Neuron (in vitro differentiated cells): ENCODE measurements at regions not wholly inside any gene's neighbourhood (a gene's known extent, or its start where the extent isn't known, plus 50 kb on each side); places are given as distances from the start of the nearest gene placed in this dataset.

Source experiments
- H2AFZ ChIP-seq: one replicate; pipeline ENCODE4 v1.6.1; 2013; ENCODE audit warnings: low read depth, mild to moderate bottlenecking, inconsistent platforms, low read length, moderate library complexity
- H3K27me3 ChIP-seq: one replicate; pipeline ENCODE4 v1.6.1; 2013; ENCODE audit warnings: low read length; ENCODE audit not compliant: insufficient read depth
- H3K36me3 ChIP-seq: one replicate; pipeline ENCODE4 v1.6.1; 2013; ENCODE audit warnings: low read length; ENCODE audit not compliant: insufficient read depth
- H3K4me1 ChIP-seq: one replicate; pipeline ENCODE4 v1.6.1; 2013; ENCODE audit warnings: low read length; ENCODE audit not compliant: insufficient read depth
- H3K4me3 ChIP-seq: 2 replicates; pipeline ENCODE4 v1.5.1; 2013; ENCODE audit warnings: mild to moderate bottlenecking, low read length, moderate library complexity
- H3K9me3 ChIP-seq: one replicate; pipeline ENCODE4 v1.6.1; 2013; ENCODE audit warnings: low read length

DNA sequence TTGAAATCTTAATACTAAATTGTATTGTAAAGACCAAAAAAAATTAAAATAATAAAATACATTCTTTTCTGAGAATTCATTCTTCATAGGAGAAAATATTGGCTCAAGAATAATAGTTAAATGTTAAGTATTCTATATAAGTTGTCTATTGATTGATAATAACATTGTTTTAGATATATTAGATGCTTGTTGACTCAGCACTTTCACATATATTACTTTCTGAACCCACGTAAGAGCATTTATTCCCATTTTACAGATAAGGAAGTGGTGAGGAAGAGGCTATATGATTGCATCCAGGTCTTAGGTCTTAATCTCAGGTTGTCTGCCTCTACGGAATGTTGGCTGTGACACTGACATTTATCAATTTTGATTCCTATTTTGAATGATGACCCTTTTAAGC, 898.8 kb downstream of the TTLL7 start:
- peaks cover 3% of the 10 kb centered on the region for H3K4me1 ChIP-seq
- H2AFZ ChIP-seq: no peak overlapping the region
- H3K4me3 ChIP-seq: no peak overlapping the region
- no peaks in the 10 kb centered on the region for H3K27me3 ChIP-seq
- H3K36me3 ChIP-seq: no peaks in the 10 kb centered on the region
- H3K9me3 ChIP-seq: no peaks in the 10 kb centered on the region

DNA sequence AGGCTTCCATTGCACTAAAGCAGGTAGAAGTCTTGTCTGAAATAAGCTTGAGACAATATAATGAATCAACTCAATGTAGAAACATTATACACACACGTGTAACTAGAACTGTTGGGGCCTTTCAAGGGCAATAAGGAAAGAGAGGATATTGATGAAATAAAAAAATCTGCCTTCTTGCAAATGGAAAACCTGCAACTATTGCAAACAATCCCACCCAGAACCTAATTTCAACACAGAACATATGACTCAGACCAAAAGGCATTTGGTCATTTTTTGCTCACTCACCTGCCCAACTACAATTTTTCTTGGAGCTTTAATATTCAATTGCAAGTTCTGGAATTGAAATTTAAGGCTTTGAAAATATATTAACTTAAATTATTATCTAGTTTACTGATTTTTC, 900.1 kb downstream of the TTLL7 start:
- Histone ChIP-seq H3K4me1 (peaks cover 15% of the 10 kb centered on the region), H2AFZ (no peak overlapping the region), H3K27me3 (no peaks in the 10 kb centered on the region), H3K9me3 (no peaks in the 10 kb centered on the region), H3K4me3 (no peak overlapping the region), H3K36me3 (no peaks in the 10 kb centered on the region)

DNA sequence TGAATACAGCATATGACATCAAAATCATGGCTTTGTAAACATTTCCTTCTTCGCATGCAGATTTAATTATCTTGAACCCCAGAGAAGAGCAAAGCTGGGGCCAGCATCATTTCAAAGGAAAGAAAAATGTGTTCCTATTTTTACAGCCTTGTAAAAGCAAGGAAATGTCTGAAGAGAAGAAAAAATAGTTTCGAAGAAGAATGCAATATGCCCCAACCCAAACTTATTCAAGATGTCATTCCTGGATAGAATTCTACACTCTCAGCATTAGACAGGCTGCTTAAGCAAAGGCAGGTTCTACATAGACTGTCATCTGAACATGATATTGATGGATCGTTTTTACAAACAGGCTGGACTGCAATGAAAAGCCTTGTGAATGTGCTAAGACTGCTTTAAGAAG, 900.8 kb downstream of the TTLL7 start:
- H3K4me1 ChIP-seq: peaks cover 19% of the 10 kb centered on the region
- no peak overlapping the region for H2AFZ ChIP-seq
- no peaks in the 10 kb centered on the region for H3K36me3 ChIP-seq
- H3K4me3 ChIP-seq: no peak overlapping the region
- no peaks in the 10 kb centered on the region for H3K9me3 ChIP-seq
- H3K27me3 ChIP-seq: no peaks in the 10 kb centered on the region

DNA sequence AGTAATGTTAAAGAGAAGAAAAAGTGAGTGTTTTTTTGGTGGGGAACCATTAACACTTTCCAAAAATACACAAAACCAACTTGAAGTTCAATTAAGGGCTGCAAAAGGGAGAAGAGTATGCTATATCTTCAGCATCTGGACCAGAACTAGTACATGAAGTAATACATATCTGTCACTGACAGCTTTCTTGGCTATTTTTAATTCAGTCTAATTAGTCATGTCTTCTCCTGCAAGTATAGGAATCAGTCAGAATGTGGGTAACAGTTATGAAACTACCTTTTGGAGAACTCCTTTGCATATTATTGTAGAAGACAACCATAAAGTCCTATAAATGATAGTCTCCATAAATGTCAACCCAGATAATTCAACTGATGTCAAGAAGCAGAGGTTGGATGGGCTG, 901.2 kb downstream of the TTLL7 start:
- no peaks in the 10 kb centered on the region for H3K36me3 ChIP-seq
- H2AFZ ChIP-seq: no peak overlapping the region
- no peaks in the 10 kb centered on the region for H3K27me3 ChIP-seq
- H3K9me3 ChIP-seq: no peaks in the 10 kb centered on the region
- H3K4me3 ChIP-seq: no peak overlapping the region
- peaks cover 18% of the 10 kb centered on the region for H3K4me1 ChIP-seq

DNA sequence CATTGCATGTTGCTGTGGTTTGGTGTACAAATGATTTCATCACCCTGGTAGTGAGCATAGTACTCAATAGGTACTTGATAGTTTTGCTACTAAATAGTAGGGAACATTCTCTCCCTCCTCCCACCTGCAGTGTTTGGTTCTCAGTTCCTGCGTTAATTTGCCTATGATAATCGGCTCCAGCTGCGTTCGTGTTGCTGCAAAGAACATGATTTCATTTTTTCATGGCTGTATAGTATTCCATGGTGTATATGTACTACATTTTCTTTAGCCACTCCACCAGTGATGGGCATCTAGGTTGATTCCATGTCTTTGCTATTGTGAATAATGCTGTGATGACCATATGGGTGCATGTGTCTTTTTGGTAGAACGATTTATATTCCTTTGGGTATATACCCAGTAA, 903.4 kb downstream of the TTLL7 start:
- H3K9me3 ChIP-seq: no peaks in the 10 kb centered on the region
- peaks cover 16% of the 10 kb centered on the region for H3K4me1 ChIP-seq
- H2AFZ ChIP-seq: no peak overlapping the region
- no peaks in the 10 kb centered on the region for H3K36me3 ChIP-seq
- no peak overlapping the region for H3K4me3 ChIP-seq
- H3K27me3 ChIP-seq: no peaks in the 10 kb centered on the region

DNA sequence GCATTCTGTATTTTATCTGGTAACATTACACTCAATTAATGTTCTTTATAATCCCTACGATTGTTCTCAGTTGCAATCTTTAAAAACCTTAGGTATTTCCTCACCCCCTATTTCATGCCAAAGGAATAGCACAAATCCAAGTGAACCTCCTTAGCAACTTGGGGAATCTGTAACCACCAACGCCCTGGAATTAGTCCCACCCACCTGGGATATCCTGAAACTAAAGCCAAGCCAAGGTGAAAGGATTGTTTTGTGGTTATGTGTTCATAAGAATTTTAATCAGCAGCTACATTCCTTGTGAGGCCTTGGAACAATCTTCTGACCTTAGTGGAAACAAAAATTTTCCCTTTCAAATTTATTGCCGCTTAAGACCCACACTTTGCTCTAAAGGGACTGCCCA, 908.7 kb downstream of the TTLL7 start:
- no peak overlapping the region for H2AFZ ChIP-seq
- H3K36me3 ChIP-seq: no peaks in the 10 kb centered on the region
- H3K4me1 ChIP-seq: peaks cover 16% of the 10 kb centered on the region
- no peaks in the 10 kb centered on the region for H3K9me3 ChIP-seq
- H3K4me3 ChIP-seq: no peak overlapping the region
- no peaks in the 10 kb centered on the region for H3K27me3 ChIP-seq

DNA sequence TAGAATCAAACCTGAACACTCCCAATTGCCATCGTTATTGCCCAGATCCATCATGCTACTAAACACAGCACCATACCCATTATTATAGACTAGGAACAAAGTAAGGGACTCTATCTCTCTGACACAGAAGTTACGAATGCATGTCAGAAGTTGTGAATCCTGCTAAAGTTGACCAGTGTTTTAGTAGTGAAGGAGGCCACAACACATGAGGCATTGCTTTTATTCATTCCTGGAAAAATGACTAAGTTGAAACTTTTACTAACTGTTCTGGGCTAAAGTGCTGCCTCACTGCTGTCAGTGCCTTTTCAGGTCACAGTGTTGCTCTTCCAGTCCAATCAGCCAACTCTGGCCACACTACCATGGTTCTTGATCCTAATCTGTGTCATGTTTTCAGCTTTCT, 911.1 kb downstream of the TTLL7 start:
- Histone ChIP-seq H3K36me3 (no peaks in the 10 kb centered on the region), H3K27me3 (no peaks in the 10 kb centered on the region), H3K9me3 (no peaks in the 10 kb centered on the region), H3K4me1 (no peaks in the 10 kb centered on the region), H2AFZ (no peak overlapping the region), H3K4me3 (no peak overlapping the region)

DNA sequence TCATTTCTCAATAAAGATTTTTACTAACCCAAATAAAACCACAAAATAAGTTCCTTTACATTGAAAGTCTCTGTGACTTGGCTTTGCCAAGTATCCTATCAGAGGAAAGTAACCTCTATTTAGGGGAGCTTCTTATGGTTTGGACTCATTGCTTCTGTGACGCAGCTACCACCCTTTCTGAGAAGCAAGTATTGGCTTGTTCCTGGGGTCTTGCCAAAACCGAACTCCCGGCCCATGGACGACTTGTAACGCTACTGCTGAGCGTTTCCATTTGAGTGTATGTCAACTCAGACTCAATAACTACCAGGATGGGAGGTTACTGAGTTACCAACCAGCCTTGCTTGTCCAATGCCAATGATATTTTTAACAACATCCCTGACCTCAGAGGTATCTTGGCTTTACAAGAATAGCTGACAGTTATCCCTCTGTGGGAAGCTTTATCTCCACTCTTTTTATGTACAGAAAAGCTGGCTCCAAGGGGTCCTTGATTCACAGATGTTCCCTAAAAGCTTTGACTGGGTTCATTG, 911.9 kb downstream of the TTLL7 start:
- Histone ChIP-seq H3K4me3 (no peak overlapping the region), H3K27me3 (no peaks in the 10 kb centered on the region), H3K36me3 (no peaks in the 10 kb centered on the region), H3K9me3 (no peaks in the 10 kb centered on the region), H2AFZ (no peak overlapping the region), H3K4me1 (no peaks in the 10 kb centered on the region)

DNA sequence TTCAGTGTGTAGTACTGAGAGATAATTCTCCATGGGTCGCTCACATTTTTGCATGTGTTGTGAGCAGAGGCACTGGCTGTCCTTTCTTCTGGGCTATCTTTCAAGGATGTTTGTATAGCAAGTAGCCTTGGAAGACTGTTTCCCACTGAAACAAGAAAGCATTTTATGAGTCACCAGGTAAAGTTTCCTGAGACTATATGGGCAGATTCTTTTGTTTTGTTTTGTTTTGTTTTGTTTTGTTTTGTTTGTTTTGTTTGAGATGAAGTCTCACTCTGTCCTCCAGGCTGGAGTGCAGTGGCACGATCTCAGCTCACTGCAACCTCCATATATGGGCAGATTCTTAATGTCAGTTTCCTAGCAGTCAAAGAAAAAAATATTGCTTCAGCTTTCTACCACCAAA, 912.6 kb downstream of the TTLL7 start:
- H3K36me3 ChIP-seq: no peaks in the 10 kb centered on the region
- no peaks in the 10 kb centered on the region for H3K9me3 ChIP-seq
- H3K4me3 ChIP-seq: no peak overlapping the region
- H3K4me1 ChIP-seq: no peaks in the 10 kb centered on the region
- H3K27me3 ChIP-seq: no peaks in the 10 kb centered on the region
- H2AFZ ChIP-seq: no peak overlapping the region

DNA sequence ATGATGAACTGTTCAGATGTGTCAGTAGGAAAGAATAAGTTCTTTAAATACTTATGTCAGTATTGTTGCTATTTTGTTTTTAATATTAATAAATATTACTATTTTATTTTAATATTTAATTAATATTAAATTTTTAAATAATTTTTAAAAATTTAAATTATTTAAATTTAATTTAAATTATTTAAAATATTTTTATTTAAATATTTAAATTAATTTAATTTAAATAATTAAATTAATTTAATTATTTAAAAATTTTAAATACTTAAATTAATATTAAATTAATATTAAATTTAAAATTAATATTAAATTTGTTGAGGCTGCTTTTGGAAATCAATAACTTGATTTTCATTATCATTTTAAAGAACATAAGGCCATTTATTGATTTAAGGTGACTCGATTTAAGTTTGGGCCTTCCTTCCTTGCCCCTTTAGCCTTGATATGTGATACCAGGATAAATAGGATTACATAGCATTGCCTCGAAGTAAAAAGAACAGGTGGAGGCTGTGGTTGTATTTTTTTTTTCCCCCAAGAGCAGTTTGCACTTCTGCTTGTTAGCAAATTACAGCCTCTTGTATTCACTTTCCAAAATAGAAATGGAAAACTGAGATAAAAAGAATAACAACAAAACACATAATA, 915.2 kb downstream of the TTLL7 start:
- H3K9me3 ChIP-seq: peaks cover 2% of the 10 kb centered on the region
- no peaks in the 10 kb centered on the region for H3K27me3 ChIP-seq
- no peaks in the 10 kb centered on the region for H3K36me3 ChIP-seq
- H3K4me1 ChIP-seq: no peaks in the 10 kb centered on the region
- no peak overlapping the region for H2AFZ ChIP-seq
- no peak overlapping the region for H3K4me3 ChIP-seq

DNA sequence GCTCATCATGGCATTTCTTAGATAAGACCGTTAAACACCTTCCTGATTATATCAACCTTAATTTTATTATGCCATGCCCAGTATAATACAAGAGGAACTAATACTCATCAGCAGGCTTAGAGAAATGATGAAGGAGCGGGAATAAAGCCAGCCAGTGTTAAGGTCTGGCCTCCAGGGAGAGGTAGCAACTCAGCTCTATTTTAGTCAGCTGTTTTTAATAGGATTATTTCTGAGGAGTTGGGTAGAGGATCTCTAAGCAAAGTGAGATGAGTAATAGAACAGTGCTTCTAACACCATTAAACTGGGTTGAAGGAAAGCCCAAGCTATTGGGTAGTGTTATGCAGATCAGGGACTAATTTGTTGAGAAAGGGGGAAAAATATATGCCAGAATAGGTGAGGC, 921.5 kb downstream of the TTLL7 start:
- Histone ChIP-seq H3K36me3 (no peaks in the 10 kb centered on the region), H3K4me3 (no peak overlapping the region), H3K27me3 (no peaks in the 10 kb centered on the region), H3K9me3 (peaks cover 2% of the 10 kb centered on the region), H3K4me1 (no peaks in the 10 kb centered on the region), H2AFZ (no peak overlapping the region)

DNA sequence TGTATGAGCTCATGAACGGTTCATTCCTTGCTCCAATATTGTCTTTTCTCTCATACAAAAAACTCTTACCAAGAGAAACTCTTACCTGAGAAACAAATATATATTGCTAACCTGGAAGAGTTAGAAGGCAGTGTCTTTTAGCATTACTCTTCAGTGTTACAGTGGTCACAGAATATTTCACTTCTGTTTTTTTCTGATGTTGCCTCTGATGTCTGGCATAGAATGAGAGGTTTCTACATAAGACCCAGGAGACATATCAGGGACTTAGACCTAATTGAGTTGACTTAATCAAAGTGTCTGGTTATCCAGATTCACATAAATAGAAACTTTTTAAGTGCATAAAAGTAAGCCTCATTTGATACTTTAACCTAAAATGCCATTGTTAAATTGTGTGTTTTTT, 923.8 kb downstream of the TTLL7 start:
- Histone ChIP-seq H3K36me3 (no peaks in the 10 kb centered on the region), H3K9me3 (no peaks in the 10 kb centered on the region), H3K4me3 (no peak overlapping the region), H2AFZ (no peak overlapping the region), H3K27me3 (no peaks in the 10 kb centered on the region), H3K4me1 (no peaks in the 10 kb centered on the region)

DNA sequence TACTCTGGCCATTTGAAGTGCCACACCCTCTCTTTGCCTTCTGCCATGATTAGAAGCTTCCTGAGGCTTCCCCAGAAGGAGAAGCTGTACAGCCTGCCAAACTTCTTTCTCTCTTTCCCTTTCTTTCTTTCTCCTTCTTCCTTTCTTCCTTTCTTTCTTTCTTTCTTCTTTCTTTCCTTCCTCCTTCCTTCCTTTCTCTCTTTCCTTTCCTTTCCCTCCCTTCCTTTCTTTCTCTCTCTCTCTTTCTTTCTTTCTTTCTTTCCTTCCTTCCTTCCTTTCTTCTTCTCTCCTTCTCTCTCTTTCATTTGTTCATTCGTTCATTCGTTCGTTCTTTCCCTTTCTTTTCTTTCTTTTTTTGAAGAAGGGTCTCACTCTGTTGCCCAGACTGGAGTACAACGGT, 931.0 kb downstream of the TTLL7 start:
- Histone ChIP-seq H3K27me3 (no peaks in the 10 kb centered on the region), H3K36me3 (no peaks in the 10 kb centered on the region), H3K9me3 (peaks cover 2% of the 10 kb centered on the region), H2AFZ (no peak overlapping the region), H3K4me1 (no peaks in the 10 kb centered on the region), H3K4me3 (no peak overlapping the region)
